ENCODE measurements at regions not wholly inside any gene's neighbourhood (a gene's known extent, or its start where the extent isn't known, plus 50 kb on each side); places are given as distances from the start of the nearest gene placed in this dataset.
A peak's percentile ranks its signal among the peaks of the same experiment; 100 is the strongest.

DNA sequence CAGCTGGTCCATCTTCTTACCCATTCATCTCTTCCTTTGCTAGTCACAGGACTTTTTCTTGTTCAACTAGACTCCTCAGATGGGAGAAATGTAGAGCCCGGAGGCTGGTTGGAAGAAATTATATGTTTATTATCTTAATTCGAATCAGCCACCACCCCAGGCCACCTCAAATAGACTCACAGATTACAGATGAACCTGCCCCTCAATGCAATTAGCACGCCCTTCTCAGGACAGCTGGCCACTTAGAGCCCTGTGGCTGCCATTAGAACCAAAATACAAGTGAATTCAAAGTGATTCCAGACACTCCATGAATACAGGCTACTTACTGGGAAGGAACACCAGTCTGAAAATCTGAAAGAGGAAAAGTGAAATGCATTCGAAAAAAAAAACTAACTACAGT is 176.4 kb downstream of the MAFB start (continued):
- TF ChIP-seq, protein P1, sequence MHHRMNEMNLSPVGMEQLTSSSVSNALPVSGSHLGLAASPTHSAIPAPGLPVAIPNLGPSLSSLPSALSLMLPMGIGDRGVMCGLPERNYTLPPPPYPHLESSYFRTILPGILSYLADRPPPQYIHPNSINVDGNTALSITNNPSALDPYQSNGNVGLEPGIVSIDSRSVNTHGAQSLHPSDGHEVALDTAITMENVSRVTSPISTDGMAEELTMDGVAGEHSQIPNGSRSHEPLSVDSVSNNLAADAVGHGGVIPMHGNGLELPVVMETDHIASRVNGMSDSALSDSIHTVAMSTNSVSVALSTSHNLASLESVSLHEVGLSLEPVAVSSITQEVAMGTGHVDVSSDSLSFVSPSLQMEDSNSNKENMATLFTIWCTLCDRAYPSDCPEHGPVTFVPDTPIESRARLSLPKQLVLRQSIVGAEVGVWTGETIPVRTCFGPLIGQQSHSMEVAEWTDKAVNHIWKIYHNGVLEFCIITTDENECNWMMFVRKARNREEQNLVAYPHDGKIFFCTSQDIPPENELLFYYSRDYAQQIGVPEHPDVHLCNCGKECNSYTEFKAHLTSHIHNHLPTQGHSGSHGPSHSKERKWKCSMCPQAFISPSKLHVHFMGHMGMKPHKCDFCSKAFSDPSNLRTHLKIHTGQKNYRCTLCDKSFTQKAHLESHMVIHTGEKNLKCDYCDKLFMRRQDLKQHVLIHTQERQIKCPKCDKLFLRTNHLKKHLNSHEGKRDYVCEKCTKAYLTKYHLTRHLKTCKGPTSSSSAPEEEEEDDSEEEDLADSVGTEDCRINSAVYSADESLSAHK (tag by site-specific recombination; IDR thresholded peaks at IDR 0.05) = no peak
- TF ChIP-seq TCF7L2 (IDR thresholded peaks at IDR 0.05; ENCODE audit: borderline replicate concordance, low read depth, low read length) = no peak
- TF ChIP-seq ZNF555 (tag by site-specific recombination; conservative IDR thresholded peaks at IDR 0.05) = no peak

DNA sequence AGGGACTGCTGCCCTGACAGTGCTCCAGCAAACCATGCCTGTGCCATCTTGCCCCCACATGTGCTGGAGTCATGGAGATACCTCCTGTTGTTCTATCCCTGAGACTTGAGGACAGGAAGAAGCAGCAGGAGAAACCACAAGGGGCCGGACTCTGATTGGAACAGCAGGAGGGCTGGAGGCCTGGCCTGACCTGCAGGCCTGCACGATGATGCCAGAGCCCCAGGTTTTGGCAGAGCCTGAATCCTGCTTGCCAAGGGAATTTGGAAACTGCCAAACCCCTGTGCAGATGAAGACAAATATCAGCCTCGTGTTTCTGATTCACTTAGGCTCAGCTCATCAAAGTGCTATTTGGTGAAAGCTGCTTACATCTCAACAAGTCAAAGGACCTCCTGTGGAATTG is 177.6 kb downstream of the MAFB start:
- ChIA-PET CTCF (no interaction called here), POLR2A (no interaction called here)
- peak; percentile 96 for TF ChIP-seq ZIC2 (tag by site-specific recombination; IDR thresholded peaks at IDR 0.05)
- TF ChIP-seq ZNF571 (tag by site-specific recombination; IDR thresholded peaks at IDR 0.05) = no peak
- no peaks in the 10 kb centered on the region for H3K36me3 ChIP-seq (ENCODE audit: control insufficient read depth in 2 of 2, insufficient read depth in 1 of 2, low read length in 2 of 2)
- no peaks in the 10 kb centered on the region for H3K9me3 ChIP-seq (ENCODE audit: control insufficient read depth, insufficient read depth, low read depth, low read length)
- no peaks in the 10 kb centered on the region for H3K4me1 ChIP-seq (ENCODE audit: control insufficient read depth, insufficient read depth, low read length)
- no peak overlapping the region for H3K4me3 ChIP-seq (ENCODE audit: low read depth, low read length)
- no peak overlapping the region for H3K27ac ChIP-seq (ENCODE audit: extremely low read depth, low read depth, low read length)

DNA sequence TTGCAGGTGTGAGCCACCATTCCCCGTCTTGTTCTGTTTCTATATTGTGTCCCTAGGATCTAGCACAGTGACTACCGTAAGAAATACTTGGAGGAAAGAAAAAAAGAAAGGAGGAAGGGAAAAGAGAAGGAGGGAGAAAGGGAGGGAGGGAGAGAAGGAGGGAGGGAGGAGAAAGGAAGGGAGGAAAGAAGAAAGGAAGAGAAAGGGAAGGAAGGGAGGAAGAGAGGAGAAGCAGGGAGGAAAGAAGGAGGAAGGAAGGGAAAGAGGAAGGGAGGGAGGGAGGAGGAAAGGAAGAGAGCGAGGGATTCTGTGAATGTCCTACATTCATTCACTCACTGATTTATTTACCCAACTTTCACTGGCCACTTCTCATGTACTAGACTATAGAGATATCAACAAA is 178.4 kb downstream of the MAFB start:
- no peaks in the 10 kb centered on the region for H3K4me1 ChIP-seq (ENCODE audit: control insufficient read depth, insufficient read depth, low read length)
- no peak overlapping the region for H3K27ac ChIP-seq (ENCODE audit: extremely low read depth, low read depth, low read length)
- no peaks in the 10 kb centered on the region for H3K9me3 ChIP-seq (ENCODE audit: control insufficient read depth, insufficient read depth, low read depth, low read length)
- H3K36me3 ChIP-seq (ENCODE audit: control insufficient read depth in 2 of 2, insufficient read depth in 1 of 2, low read length in 2 of 2) = no peaks in the 10 kb centered on the region
- ChIA-PET POLR2A (no interaction called here), CTCF (no interaction called here)
- no peak overlapping the region for H3K4me3 ChIP-seq (ENCODE audit: low read depth, low read length)
- TF ChIP-seq PRDM1 (tag by site-specific recombination; IDR thresholded peaks at IDR 0.05) (peak; percentile 66), EGR2 (tag by site-specific recombination; IDR thresholded peaks at IDR 0.05; ENCODE audit: low read depth) (no peak), ZNF366 (tag by site-specific recombination; conservative IDR thresholded peaks at IDR 0.05) (peak; percentile 74), ZNF624 (tag by site-specific recombination; IDR thresholded peaks at IDR 0.05) (no peak), SCRT1 (tag by site-specific recombination; IDR thresholded peaks at IDR 0.05; ENCODE audit: borderline replicate concordance) (no peak)
- TF ChIP-seq, protein P2, sequence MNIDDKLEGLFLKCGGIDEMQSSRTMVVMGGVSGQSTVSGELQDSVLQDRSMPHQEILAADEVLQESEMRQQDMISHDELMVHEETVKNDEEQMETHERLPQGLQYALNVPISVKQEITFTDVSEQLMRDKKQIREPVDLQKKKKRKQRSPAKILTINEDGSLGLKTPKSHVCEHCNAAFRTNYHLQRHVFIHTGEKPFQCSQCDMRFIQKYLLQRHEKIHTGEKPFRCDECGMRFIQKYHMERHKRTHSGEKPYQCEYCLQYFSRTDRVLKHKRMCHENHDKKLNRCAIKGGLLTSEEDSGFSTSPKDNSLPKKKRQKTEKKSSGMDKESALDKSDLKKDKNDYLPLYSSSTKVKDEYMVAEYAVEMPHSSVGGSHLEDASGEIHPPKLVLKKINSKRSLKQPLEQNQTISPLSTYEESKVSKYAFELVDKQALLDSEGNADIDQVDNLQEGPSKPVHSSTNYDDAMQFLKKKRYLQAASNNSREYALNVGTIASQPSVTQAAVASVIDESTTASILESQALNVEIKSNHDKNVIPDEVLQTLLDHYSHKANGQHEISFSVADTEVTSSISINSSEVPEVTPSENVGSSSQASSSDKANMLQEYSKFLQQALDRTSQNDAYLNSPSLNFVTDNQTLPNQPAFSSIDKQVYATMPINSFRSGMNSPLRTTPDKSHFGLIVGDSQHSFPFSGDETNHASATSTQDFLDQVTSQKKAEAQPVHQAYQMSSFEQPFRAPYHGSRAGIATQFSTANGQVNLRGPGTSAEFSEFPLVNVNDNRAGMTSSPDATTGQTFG (tag by site-specific recombination; IDR thresholded peaks at IDR 0.05; ENCODE audit: borderline replicate concordance) = no peak
- TF ChIP-seq, protein P3, sequence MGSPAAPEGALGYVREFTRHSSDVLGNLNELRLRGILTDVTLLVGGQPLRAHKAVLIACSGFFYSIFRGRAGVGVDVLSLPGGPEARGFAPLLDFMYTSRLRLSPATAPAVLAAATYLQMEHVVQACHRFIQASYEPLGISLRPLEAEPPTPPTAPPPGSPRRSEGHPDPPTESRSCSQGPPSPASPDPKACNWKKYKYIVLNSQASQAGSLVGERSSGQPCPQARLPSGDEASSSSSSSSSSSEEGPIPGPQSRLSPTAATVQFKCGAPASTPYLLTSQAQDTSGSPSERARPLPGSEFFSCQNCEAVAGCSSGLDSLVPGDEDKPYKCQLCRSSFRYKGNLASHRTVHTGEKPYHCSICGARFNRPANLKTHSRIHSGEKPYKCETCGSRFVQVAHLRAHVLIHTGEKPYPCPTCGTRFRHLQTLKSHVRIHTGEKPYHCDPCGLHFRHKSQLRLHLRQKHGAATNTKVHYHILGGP (tag by site-specific recombination; IDR thresholded peaks at IDR 0.05) = no peak

DNA sequence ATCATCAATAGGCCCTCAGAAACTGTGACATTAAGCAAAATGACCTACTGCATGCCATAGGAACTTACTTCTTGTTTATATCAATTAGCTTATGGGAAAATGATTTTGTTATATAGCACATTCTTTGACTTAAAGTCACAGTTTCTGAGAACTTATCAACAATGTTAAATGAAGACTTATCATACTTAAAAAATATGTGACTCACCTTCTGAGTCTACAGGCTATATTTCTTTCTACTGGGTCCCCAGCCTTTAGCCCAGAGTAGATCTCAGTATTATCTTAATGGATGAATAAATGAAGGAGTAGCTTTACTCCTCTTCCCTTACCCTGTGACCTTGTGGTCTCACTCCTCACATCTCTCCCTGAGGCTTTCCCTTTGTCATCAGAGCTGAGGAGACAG is 180.2 kb downstream of the MAFB start:
- ChIA-PET POLR2A (interaction anchor here (0.6 kb wide), 1 partner anchor 338 kb away, joined by 3 read pairs; no protein-coding TSS in a partner anchor), CTCF (interaction anchor here (0.6 kb wide), 1 partner anchor 34 kb away, joined by 3 read pairs; no protein-coding TSS in a partner anchor)
- H3K4me3 ChIP-seq (ENCODE audit: low read depth, low read length) = no peak overlapping the region
- H3K4me1 ChIP-seq (ENCODE audit: control insufficient read depth, insufficient read depth, low read length) = no peaks in the 10 kb centered on the region
- no peaks in the 10 kb centered on the region for H3K36me3 ChIP-seq (ENCODE audit: control insufficient read depth in 2 of 2, insufficient read depth in 1 of 2, low read length in 2 of 2)
- H3K27ac ChIP-seq (ENCODE audit: extremely low read depth, low read depth, low read length) = no peak overlapping the region
- no peaks in the 10 kb centered on the region for H3K9me3 ChIP-seq (ENCODE audit: control insufficient read depth, insufficient read depth, low read depth, low read length)
- TF ChIP-seq ZNF600 (tag by site-specific recombination; IDR thresholded peaks at IDR 0.05) = no peak
- no peak for TF ChIP-seq HOXD13 (CRISPR knock-in tag; IDR thresholded peaks at IDR 0.05; ENCODE audit: borderline replicate concordance)
- no peak for TF ChIP-seq ZNF132 (tag by site-specific recombination; IDR thresholded peaks at IDR 0.05; ENCODE audit: borderline replicate concordance)
- TF ChIP-seq, protein P4, sequence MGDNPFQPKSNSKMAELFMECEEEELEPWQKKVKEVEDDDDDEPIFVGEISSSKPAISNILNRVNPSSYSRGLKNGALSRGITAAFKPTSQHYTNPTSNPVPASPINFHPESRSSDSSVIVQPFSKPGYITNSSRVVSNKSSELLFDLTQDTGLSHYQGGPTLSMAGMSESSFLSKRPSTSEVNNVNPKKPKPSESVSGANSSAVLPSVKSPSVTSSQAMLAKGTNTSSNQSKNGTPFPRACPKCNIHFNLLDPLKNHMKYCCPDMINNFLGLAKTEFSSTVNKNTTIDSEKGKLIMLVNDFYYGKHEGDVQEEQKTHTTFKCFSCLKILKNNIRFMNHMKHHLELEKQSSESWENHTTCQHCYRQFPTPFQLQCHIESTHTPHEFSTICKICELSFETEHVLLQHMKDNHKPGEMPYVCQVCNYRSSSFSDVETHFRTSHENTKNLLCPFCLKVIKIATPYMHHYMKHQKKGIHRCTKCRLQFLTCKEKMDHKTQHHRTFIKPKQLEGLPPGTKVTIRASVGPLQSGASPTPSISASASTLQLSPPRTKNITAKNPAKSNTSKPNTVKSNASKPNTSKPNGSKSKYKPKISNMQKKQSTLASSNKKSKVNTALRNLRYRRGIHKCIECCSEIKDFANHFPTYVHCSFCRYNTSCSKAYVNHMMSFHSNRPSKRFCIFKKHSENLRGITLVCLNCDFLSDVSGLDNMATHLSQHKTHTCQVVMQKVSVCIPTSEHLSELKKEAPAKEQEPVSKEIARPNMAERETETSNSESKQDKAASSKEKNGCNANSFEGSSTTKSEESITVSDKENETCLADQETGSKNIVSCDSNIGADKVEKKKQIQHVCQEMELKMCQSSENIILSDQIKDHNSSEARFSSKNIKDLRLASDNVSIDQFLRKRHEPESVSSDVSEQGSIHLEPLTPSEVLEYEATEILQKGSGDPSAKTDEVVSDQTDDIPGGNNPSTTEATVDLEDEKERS (tag by site-specific recombination; IDR thresholded peaks at IDR 0.05) = no peak
- TF ChIP-seq EGR2 (tag by site-specific recombination; IDR thresholded peaks at IDR 0.05; ENCODE audit: low read depth) = no peak
- TF ChIP-seq ZBTB20 (tag by site-specific recombination; IDR thresholded peaks at IDR 0.05) = no peak
- TF ChIP-seq ZNF701 (tag by site-specific recombination; IDR thresholded peaks at IDR 0.05) = no peak
- TF ChIP-seq ZNF292 (tag by site-specific recombination; IDR thresholded peaks at IDR 0.05; ENCODE audit: borderline replicate concordance, low read depth) = no peak
- TF ChIP-seq ZNF521 (tag by site-specific recombination; IDR thresholded peaks at IDR 0.05) = no peak
- TF ChIP-seq ZNF121 (tag by site-specific recombination; IDR thresholded peaks at IDR 0.05) = no peak
- no peak for TF ChIP-seq ZBTB7A (tag by site-specific recombination; IDR thresholded peaks at IDR 0.05; ENCODE audit: low read depth)

All from HEK293 (cell line).